ENCODE measurements at regions not wholly inside any gene's neighbourhood (a gene's known extent, or its start where the extent isn't known, plus 50 kb on each side); places are given as distances from the start of the nearest gene placed in this dataset.

DNA sequence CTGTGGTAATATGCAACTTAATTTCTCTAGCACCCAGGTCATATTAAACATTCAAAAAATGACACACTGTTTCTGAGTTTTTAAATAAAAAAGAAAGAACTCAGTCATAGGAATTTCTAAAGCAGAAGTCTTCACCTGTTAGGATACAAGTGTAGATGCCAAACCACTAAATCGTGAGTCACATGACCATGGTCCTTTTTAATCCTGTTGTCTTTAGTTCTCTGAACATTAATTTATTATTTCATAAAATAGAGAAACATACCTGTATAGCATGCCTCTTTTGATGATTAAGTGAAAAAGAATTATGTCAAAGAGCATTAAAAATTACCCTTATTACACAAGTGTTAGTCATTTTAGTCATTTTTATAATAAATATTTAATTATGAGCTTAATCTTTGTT is 398.8 kb downstream of the CCDC85A start:
- no CpG with 5 or more reads among the region's 1 CpG for WGBS (ENCODE audit: extremely low coverage, insufficient read length, low lambda C conversion rate)
- Histone ChIP-seq H2BK12ac (ENCODE audit: insufficient read length, low read depth, low read length) (no peak overlapping the region), H4K20me1 (ENCODE audit: control insufficient read depth, insufficient read depth, insufficient read length) (no peaks in the 10 kb centered on the region), H4K8ac (replicated peaks; ENCODE audit: insufficient read length, low read depth, low read length) (no peak overlapping the region), H3K27me3 (ENCODE audit: insufficient read depth, low read length) (no peaks in the 10 kb centered on the region), H3K79me2 (ENCODE audit: insufficient read depth, low read length) (no peaks in the 10 kb centered on the region), H3K18ac (ENCODE audit: insufficient read length, low read depth, low read length) (no peak overlapping the region), H3K79me1 (ENCODE audit: insufficient read depth, low read depth, low read length, poor library complexity, severe bottlenecking) (no peaks in the 10 kb centered on the region), H3K9ac (ENCODE audit: extremely low read depth, insufficient read length, low read length) (no peak overlapping the region), H2AK5ac (ENCODE audit: insufficient read length, low read length) (no peak overlapping the region), H2AFZ (ENCODE audit: low read length) (no peak overlapping the region), H3K4me1 (ENCODE audit: insufficient read depth, low read length) (no peaks in the 10 kb centered on the region), H2BK5ac (ENCODE audit: insufficient read length, low read length) (no peak overlapping the region), H3K9me3 (ENCODE audit: control insufficient read depth, low read depth, low read length) (no peaks in the 10 kb centered on the region), H3K4ac (ENCODE audit: low read depth, low read length) (no peak overlapping the region), H2BK120ac (ENCODE audit: low read depth, low read length, poor library complexity, severe bottlenecking) (no peak overlapping the region), H2BK15ac (ENCODE audit: low read depth, low read length) (no peak overlapping the region), H3K23me2 (ENCODE audit: insufficient read length, low read depth, low read length, poor library complexity, severe bottlenecking) (no peaks in the 10 kb centered on the region), H3T11ph (ENCODE audit: low read length) (no peak overlapping the region), H4K91ac (ENCODE audit: insufficient read length, low read depth, low read length) (no peak overlapping the region), H3K4me2 (ENCODE audit: insufficient read depth, insufficient read length, low read length) (no peak overlapping the region), H3K56ac (ENCODE audit: insufficient read length, low read depth, low read length) (no peak overlapping the region), H3K23ac (ENCODE audit: insufficient read length, low read depth, low read length) (no peak overlapping the region), H2BK20ac (ENCODE audit: low read depth, low read length, poor library complexity, severe bottlenecking) (no peak overlapping the region), H4K5ac (ENCODE audit: insufficient read length, low read depth, low read length) (no peak overlapping the region), H3K14ac (ENCODE audit: insufficient read depth, low read length) (no peak overlapping the region), H3K27ac (ENCODE audit: insufficient read length, low read depth, low read length) (no peak overlapping the region)
- no peak overlapping the region for H3K27ac Mint-ChIP-seq
- H3K27me3 Mint-ChIP-seq (ENCODE audit: low read depth) = no peaks in the 10 kb centered on the region
- no peaks in the 10 kb centered on the region for H3K9me3 Mint-ChIP-seq
- TF ChIP-seq, protein P1, sequence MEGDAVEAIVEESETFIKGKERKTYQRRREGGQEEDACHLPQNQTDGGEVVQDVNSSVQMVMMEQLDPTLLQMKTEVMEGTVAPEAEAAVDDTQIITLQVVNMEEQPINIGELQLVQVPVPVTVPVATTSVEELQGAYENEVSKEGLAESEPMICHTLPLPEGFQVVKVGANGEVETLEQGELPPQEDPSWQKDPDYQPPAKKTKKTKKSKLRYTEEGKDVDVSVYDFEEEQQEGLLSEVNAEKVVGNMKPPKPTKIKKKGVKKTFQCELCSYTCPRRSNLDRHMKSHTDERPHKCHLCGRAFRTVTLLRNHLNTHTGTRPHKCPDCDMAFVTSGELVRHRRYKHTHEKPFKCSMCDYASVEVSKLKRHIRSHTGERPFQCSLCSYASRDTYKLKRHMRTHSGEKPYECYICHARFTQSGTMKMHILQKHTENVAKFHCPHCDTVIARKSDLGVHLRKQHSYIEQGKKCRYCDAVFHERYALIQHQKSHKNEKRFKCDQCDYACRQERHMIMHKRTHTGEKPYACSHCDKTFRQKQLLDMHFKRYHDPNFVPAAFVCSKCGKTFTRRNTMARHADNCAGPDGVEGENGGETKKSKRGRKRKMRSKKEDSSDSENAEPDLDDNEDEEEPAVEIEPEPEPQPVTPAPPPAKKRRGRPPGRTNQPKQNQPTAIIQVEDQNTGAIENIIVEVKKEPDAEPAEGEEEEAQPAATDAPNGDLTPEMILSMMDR (conservative IDR thresholded peaks at IDR 0.05) = no peak
- H3K36me3 Mint-ChIP-seq (ENCODE audit: insufficient read depth in 1 of 3, low read depth in 3 of 3) = no peaks in the 10 kb centered on the region
- peaks cover 0 to 5% of the 10 kb centered on the region in 2 experiments; a peak in 1 of 4 replicates for H3K4me1 Mint-ChIP-seq
- DNase-seq = no peak
- H3K4me3 Mint-ChIP-seq = no peak overlapping the region

All from H9 (cell line).